H1 (cell line): ENCODE measurements at regions not wholly inside any gene's neighbourhood (a gene's known extent, or its start where the extent isn't known, plus 50 kb on each side); places are given as distances from the start of the nearest gene placed in this dataset.

Source experiments
- EZH2 ChIP-seq: fragments of 200-600 bp; sonication (generic); IDR thresholded peaks from 2 replicates; pipeline ENCODE4 v1.7.1; 2012; ENCODE audit warnings: low read depth, mild to moderate bottlenecking, moderate library complexity, low read length, inconsistent platforms; ENCODE audit not compliant: severe bottlenecking
- FOSL1 ChIP-seq: IDR thresholded peaks from 2 replicates; pipeline ENCODE4 v1.6.1; 2011; ENCODE audit warnings: mild to moderate bottlenecking, low read depth, low read length, moderate library complexity; ENCODE audit not compliant: insufficient read depth

DNA sequence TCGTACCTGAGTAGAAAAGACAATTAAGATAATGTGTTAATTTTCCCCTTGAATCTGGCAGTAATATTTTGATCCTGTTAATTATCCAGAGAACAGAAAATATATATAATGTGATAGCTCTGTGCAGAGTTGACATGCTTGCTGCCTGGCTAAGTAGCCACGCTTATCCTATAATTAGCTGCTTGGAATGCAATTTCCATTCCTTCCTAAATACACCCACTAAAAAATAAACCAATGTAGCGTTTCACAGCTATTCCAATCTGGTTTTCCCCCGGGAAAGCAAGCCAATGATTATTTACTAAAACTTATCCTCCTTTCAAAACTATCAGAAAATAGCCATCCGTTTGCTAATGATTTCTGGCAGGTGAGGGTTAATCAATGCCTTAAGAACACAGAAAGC is 134.5 kb upstream of the IRX5 start (continued):
- TF ChIP-seq EZH2 (no peak), FOSL1 (no peak)
